ENCODE measurements at regions not wholly inside any gene's neighbourhood (a gene's known extent, or its start where the extent isn't known, plus 50 kb on each side); places are given as distances from the start of the nearest gene placed in this dataset.

DNA sequence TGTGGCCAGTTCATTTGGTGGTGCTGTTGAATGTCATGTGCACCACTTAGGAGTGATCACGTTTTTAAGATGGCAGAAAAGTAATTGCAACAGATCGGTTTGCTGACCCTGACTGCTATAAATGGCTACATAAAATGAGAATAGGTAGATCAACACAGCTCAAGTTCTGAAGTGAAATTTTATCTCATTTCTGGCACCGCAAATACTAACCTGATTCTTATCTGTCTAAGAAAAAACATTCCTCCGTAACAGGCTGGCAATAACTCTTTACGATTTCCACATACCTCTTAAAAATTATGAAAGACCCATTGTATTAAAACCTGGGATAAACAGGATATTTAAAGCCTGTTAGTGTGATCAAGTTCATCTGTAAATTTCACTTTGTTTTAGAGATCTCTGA, 387.5 kb downstream of the PDGFC start:
- Histone ChIP-seq H3K4me1 (peaks cover 0 to 10% (median 6%) of the 10 kb centered on the region in 3 donors), H3K27me3 (no peaks in the 10 kb centered on the region), H3K36me3 (no peaks in the 10 kb centered on the region), H3K9me3 (no peaks in the 10 kb centered on the region), H3K27ac (peak overlapping the region in 1 of 4 donors; percentile 36), H3K4me3 (no peak overlapping the region)
- peak in 2 of 4 donors; percentile 43 to 48 for ATAC-seq
- TF ChIP-seq, protein P1, sequence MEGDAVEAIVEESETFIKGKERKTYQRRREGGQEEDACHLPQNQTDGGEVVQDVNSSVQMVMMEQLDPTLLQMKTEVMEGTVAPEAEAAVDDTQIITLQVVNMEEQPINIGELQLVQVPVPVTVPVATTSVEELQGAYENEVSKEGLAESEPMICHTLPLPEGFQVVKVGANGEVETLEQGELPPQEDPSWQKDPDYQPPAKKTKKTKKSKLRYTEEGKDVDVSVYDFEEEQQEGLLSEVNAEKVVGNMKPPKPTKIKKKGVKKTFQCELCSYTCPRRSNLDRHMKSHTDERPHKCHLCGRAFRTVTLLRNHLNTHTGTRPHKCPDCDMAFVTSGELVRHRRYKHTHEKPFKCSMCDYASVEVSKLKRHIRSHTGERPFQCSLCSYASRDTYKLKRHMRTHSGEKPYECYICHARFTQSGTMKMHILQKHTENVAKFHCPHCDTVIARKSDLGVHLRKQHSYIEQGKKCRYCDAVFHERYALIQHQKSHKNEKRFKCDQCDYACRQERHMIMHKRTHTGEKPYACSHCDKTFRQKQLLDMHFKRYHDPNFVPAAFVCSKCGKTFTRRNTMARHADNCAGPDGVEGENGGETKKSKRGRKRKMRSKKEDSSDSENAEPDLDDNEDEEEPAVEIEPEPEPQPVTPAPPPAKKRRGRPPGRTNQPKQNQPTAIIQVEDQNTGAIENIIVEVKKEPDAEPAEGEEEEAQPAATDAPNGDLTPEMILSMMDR (IDR thresholded peaks at IDR 0.05): no peak
- FAIRE-seq: peak; percentile 17
- no peak for DNase-seq
- intact Hi-C loops (cut with DNase I): no loop called here
- 25 to 29% methylated on average over 5 of the region's 5 CpGs for WGBS, 2 donors

- WGBS, 2 donors: 69 to 76% methylated on average over 2 of the region's 2 CpGs
- ATAC-seq: no peak
- no peaks in the 10 kb centered on the region for H3K27me3 ChIP-seq
- DNase-seq: no peak
- H3K9me3 ChIP-seq: no peaks in the 10 kb centered on the region
- no peak overlapping the region for H3K4me3 ChIP-seq
- FAIRE-seq: no peak
- TF ChIP-seq, protein P1 (IDR thresholded peaks at IDR 0.05): no peak
- peaks cover 0 to 10% (median 6%) of the 10 kb centered on the region in 3 donors for H3K4me1 ChIP-seq
- H3K27ac ChIP-seq: no peak overlapping the region
- intact Hi-C loops (cut with DNase I): no loop called here
- no peaks in the 10 kb centered on the region for H3K36me3 ChIP-seq
These were observed 388.3 kb downstream of the PDGFC start for GRCh38 chr4:156583265-156583664.

- intact Hi-C loops (cut with DNase I): no loop called here
- peak overlapping the region in 1 of 4 donors; percentile 1 for H3K27ac ChIP-seq
- H3K4me1 ChIP-seq: peaks cover 0 to 10% (median 6%) of the 10 kb centered on the region in 3 donors
- ATAC-seq (no peak), DNase-seq (no peak), FAIRE-seq (no peak)
- 36 to 37% methylated on average over 3 of the region's 3 CpGs for WGBS, 2 donors
- TF ChIP-seq, protein P1 (IDR thresholded peaks at IDR 0.05): no peak
- H3K9me3 ChIP-seq: no peaks in the 10 kb centered on the region
- no peaks in the 10 kb centered on the region for H3K27me3 ChIP-seq
- H3K36me3 ChIP-seq: no peaks in the 10 kb centered on the region
- peak overlapping the region in 2 of 4 donors; percentile 3 to 11 for H3K4me3 ChIP-seq
These were observed 390.1 kb downstream of the PDGFC start for GRCh38 chr4:156581282-156582063.

DNA sequence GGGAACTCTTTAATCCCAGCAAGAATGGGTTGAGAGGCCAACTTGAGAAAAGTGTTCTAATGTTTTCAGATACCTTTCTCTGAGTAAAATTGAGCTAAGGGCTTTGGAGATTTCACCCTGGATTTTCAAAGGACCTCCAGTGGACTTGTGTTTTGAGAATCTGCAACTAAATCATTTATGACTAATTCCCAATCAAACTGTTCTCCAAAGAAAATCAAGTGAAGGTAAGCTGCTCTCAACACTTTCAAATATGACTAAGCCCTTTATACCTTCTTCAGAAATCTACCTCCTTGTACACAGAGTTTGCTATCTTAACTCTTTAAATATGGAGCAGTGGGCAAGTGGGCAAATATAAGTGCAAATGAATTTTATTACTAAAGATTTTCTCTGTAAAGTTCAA, 392.9 kb downstream of the PDGFC start:
- Histone ChIP-seq H3K4me1 (peaks cover 0 to 10% (median 0%) of the 10 kb centered on the region in 3 donors), H3K36me3 (no peaks in the 10 kb centered on the region), H3K27me3 (no peaks in the 10 kb centered on the region), H3K9me3 (no peaks in the 10 kb centered on the region), H3K4me3 (no peak overlapping the region), H3K27ac (no peak overlapping the region)
- no peak for FAIRE-seq
- no peak for ATAC-seq
- TF ChIP-seq, protein P1 (IDR thresholded peaks at IDR 0.05): no peak
- intact Hi-C loops (cut with DNase I): no loop called here
- no peak for DNase-seq

DNA sequence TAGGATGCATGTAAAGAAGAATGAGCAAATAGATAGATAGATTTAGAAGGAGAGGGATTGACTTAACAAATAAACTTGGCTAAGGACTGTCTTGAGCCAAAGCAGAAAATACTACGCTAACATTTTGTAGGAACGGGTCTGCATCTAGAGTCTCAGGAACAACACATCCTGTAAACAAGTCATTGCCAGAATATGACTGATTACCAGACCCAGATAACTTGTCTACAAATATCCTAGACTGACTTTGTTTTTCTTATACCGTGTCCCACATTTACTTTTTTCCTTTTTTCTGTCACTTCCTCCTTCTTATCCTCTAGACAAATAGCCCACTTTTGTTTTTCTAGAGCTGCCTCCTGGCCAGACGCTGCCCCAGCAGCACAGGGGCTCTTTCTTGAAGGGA, 393.6 kb downstream of the PDGFC start:
- H3K4me1 ChIP-seq: peaks cover 0 to 10% (median 0%) of the 10 kb centered on the region in 3 donors
- no peaks in the 10 kb centered on the region for H3K27me3 ChIP-seq
- TF ChIP-seq, protein P1 (IDR thresholded peaks at IDR 0.05): no peak
- DNase-seq: no peak
- FAIRE-seq: no peak
- ATAC-seq: no peak
- H3K4me3 ChIP-seq: no peak overlapping the region
- intact Hi-C loops (cut with DNase I): no loop called here
- no peaks in the 10 kb centered on the region for H3K36me3 ChIP-seq
- no peak overlapping the region for H3K27ac ChIP-seq
- WGBS, 2 donors: 39 to 54% methylated on average over 4 of the region's 4 CpGs
- H3K9me3 ChIP-seq: no peaks in the 10 kb centered on the region
